Nephron (organoid): ENCODE measurements at regions not wholly inside any gene's neighbourhood (a gene's known extent, or its start where the extent isn't known, plus 50 kb on each side); places are given as distances from the start of the nearest gene placed in this dataset.

Experiments used
- H3K27ac Mint-ChIP-seq, 3 experiments: 2 replicates each; pipeline ENCODE4 v1.8.0; 2020; ENCODE audit warnings: mixed read lengths in 3 of 3, mild to moderate bottlenecking in 2 of 3, moderate library complexity in 1 of 3
- H3K27me3 Mint-ChIP-seq: 2 replicates; pipeline ENCODE4 v1.8.0; 2021; ENCODE audit warnings: low read depth, mild to moderate bottlenecking, moderate library complexity, mixed read lengths
- H3K36me3 Mint-ChIP-seq: 2 replicates; pipeline ENCODE4 v1.8.0; 2020; ENCODE audit warnings: low read depth, mixed read lengths
- H3K4me1 Mint-ChIP-seq: 2 replicates; pipeline ENCODE4 v1.8.0; 2020; ENCODE audit warnings: mixed read lengths
- H3K4me3 Mint-ChIP-seq, 3 experiments: 2 replicates each; pipeline ENCODE4 v1.8.0; 2020; ENCODE audit warnings: mild to moderate bottlenecking in 3 of 3, mixed read lengths in 3 of 3, moderate library complexity in 2 of 3
- H3K9me3 Mint-ChIP-seq: 2 replicates; pipeline ENCODE4 v1.8.0; 2020; ENCODE audit warnings: mixed read lengths
- CTCF ChIP-seq, 3 experiments: fragments of 200-600 bp; sonication (generic); IDR thresholded peaks; one replicate each; pipeline ENCODE4 v1.5.0; 2021; ENCODE audit warnings: antibody characterized with exemption in 3 of 3; ENCODE audit not compliant: unreplicated experiment in 3 of 3

- H3K9me3 Mint-ChIP-seq, result no peaks in the 10 kb centered on the region
- peaks cover 51% of the 10 kb centered on the region for H3K4me1 Mint-ChIP-seq
- H3K4me3 Mint-ChIP-seq, result no peak overlapping the region
- H3K27ac Mint-ChIP-seq, result peak overlapping the region; percentile 6 to 73 (median 71)
- TF ChIP-seq CTCF (IDR thresholded peaks at IDR 0.05; ENCODE audit: unreplicated experiment in 3 of 3), result no peak
- H3K27me3 Mint-ChIP-seq, result peaks cover 4% of the 10 kb centered on the region
- H3K36me3 Mint-ChIP-seq, result no peaks in the 10 kb centered on the region
Measured at GRCh38 chr12:68428724-68429501, 96.8 kb upstream of the MDM1 start.

GRCh38 chr12:68429696-68430095, 97.5 kb upstream of the MDM1 start:
- Mint-ChIP-seq H3K4me1 (peaks cover 59% of the 10 kb centered on the region), H3K9me3 (no peaks in the 10 kb centered on the region), H3K27me3 (peaks cover 2% of the 10 kb centered on the region), H3K4me3 (no peak overlapping the region), H3K36me3 (no peaks in the 10 kb centered on the region), H3K27ac (peak overlapping the region in 2 of 3 experiments; percentile 32 to 73)
- no peak for TF ChIP-seq CTCF (IDR thresholded peaks at IDR 0.05; ENCODE audit: unreplicated experiment in 3 of 3)

GRCh38 chr12:68431786-68432185, 99.6 kb upstream of the MDM1 start:
- no peaks in the 10 kb centered on the region for H3K27me3 Mint-ChIP-seq
- H3K4me1 Mint-ChIP-seq, result peaks cover 48% of the 10 kb centered on the region
- H3K9me3 Mint-ChIP-seq, result peaks cover 3% of the 10 kb centered on the region
- H3K36me3 Mint-ChIP-seq, result no peaks in the 10 kb centered on the region
- H3K4me3 Mint-ChIP-seq, result no peak overlapping the region
- no peak for TF ChIP-seq CTCF (IDR thresholded peaks at IDR 0.05; ENCODE audit: unreplicated experiment in 3 of 3)
- peak overlapping the region in 2 of 3 experiments; percentile 16 to 28 for H3K27ac Mint-ChIP-seq

- no peak overlapping the region for H3K4me3 Mint-ChIP-seq
- peaks cover 3% of the 10 kb centered on the region for H3K9me3 Mint-ChIP-seq
- no peak for TF ChIP-seq CTCF (IDR thresholded peaks at IDR 0.05; ENCODE audit: unreplicated experiment in 3 of 3)
- peak overlapping the region in 2 of 3 experiments; percentile 45 to 55 for H3K27ac Mint-ChIP-seq
- no peaks in the 10 kb centered on the region for H3K36me3 Mint-ChIP-seq
- no peaks in the 10 kb centered on the region for H3K27me3 Mint-ChIP-seq
- H3K4me1 Mint-ChIP-seq, result peaks cover 48% of the 10 kb centered on the region
Measured at GRCh38 chr12:68432622-68433021, 100.5 kb upstream of the MDM1 start.

GRCh38 chr12:68434391-68435298, 102.5 kb upstream of the MDM1 start:
- Mint-ChIP-seq H3K4me3 (no peak overlapping the region), H3K9me3 (peaks cover 3% of the 10 kb centered on the region), H3K36me3 (no peaks in the 10 kb centered on the region), H3K27me3 (no peaks in the 10 kb centered on the region), H3K4me1 (peaks cover 46% of the 10 kb centered on the region), H3K27ac (no peak overlapping the region)
- TF ChIP-seq CTCF (IDR thresholded peaks at IDR 0.05; ENCODE audit: unreplicated experiment in 3 of 3), result no peak
